ENCODE measurements at regions not wholly inside any gene's neighbourhood (a gene's known extent, or its start where the extent isn't known, plus 50 kb on each side); places are given as distances from the start of the nearest gene placed in this dataset.

DNA sequence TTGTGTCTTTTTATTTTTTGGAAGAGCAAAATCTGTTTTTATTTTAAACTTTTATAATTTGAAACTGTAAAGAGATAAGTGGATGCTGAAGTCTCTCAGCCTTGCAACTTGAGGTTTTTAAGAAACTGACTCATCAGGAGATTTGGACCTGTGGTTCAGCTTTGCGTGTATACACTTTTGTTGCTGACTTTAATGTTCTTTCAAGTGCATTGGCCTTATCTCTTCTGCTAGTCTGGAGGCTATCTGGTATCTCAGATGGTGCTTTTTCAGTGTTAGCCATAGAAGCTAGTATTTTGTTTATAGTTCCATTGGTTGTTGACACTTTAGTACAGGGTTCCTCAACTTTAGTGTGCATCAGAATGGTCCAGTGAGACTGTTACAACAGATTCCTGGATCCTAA lies 504.0 kb upstream of the SPTLC3 start:
- no peak for TF ChIP-seq POLR2A (IDR thresholded peaks at IDR 0.05)
- TF ChIP-seq, protein P1, sequence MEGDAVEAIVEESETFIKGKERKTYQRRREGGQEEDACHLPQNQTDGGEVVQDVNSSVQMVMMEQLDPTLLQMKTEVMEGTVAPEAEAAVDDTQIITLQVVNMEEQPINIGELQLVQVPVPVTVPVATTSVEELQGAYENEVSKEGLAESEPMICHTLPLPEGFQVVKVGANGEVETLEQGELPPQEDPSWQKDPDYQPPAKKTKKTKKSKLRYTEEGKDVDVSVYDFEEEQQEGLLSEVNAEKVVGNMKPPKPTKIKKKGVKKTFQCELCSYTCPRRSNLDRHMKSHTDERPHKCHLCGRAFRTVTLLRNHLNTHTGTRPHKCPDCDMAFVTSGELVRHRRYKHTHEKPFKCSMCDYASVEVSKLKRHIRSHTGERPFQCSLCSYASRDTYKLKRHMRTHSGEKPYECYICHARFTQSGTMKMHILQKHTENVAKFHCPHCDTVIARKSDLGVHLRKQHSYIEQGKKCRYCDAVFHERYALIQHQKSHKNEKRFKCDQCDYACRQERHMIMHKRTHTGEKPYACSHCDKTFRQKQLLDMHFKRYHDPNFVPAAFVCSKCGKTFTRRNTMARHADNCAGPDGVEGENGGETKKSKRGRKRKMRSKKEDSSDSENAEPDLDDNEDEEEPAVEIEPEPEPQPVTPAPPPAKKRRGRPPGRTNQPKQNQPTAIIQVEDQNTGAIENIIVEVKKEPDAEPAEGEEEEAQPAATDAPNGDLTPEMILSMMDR (IDR thresholded peaks at IDR 0.05), result no peak
